NCI-H187 (cell line): ENCODE measurements at regions not wholly inside any gene's neighbourhood (a gene's known extent, or its start where the extent isn't known, plus 50 kb on each side); places are given as distances from the start of the nearest gene placed in this dataset.

Experiments used
- DNase-seq, 2 experiments: peaks; one replicate each; lab custom pipeline; 2025; lab: John Stamatoyannopoulos, UW

GRCh38 chr17:413016-413350 lies 60.4 kb upstream of the RPH3AL start:
- DNase-seq: no peak

GRCh38 chr17:412211-413015 lies 59.8 kb upstream of the RPH3AL start:
- peak in 1 of 2 experiments; percentile 8 for DNase-seq

GRCh38 chr17:411421-412120 lies 59.0 kb upstream of the RPH3AL start:
- DNase-seq: no peak

GRCh38 chr17:410543-411401 lies 58.2 kb upstream of the RPH3AL start:
- DNase-seq: no peak

- peak; percentile 95 to 96 for DNase-seq
These were observed 57.4 kb upstream of the RPH3AL start for GRCh38 chr17:409848-410542.

- no peak for DNase-seq
These were observed 56.8 kb upstream of the RPH3AL start for GRCh38 chr17:409308-409847.

- DNase-seq: no peak
These were observed 52.1 kb upstream of the RPH3AL start for GRCh38 chr17:404703-405102.
